GM12878 (cell line): ENCODE measurements at regions not wholly inside any gene's neighbourhood (a gene's known extent, or its start where the extent isn't known, plus 50 kb on each side); places are given as distances from the start of the nearest gene placed in this dataset.

Source experiments
- ATAC-seq: fragments of 200-7000 bp; cut with Tn5 transposase; 3 replicates; pipeline ENCODE4 v1.9.1; 2020; ENCODE audit warnings: mild to moderate bottlenecking, moderate library complexity
- BruUV-seq: library from RNA; stranded (reverse); fragments of 400-500 nt; replicated peaks from 2 replicates; lab custom pipeline; 2021; lab: Mats Ljungman, UMichigan
- CTCF ChIA-PET: fragments of 300-600 bp; sonication (Branson Sonifier 250); formaldehyde crosslinking; extraction: SDS; loops from one replicate; lab custom pipeline; 2021; ENCODE audit warnings: inconsistent platforms; lab: Yijun Ruan, JAX
- POLR2A ChIA-PET: fragments of 350-600 bp; formaldehyde crosslinking; extraction: SDS; loops from one replicate; lab custom pipeline; 2021; ENCODE audit warnings: inconsistent platforms; lab: Charles Lee
- RAD21 ChIA-PET: fragments of 300-600 bp; sonication (Branson Sonifier 250); formaldehyde crosslinking; loops from one replicate; lab custom pipeline; 2023; ENCODE audit warnings: antibody characterized with exemption; ENCODE audit not compliant: unreplicated experiment; lab: Charles Lee
- SMC1A ChIA-PET: fragments of 300-600 bp; sonication (Branson Sonifier 250); formaldehyde crosslinking; loops from one replicate; lab custom pipeline; 2023; ENCODE audit not compliant: unreplicated experiment, uncharacterized antibody; lab: Charles Lee
- DNase-seq: peaks from one replicate; pipeline ENCODE4 v3.0.0-alpha.2; 2011; ENCODE audit warnings: low read depth, low spot score
- FAIRE-seq: peaks from 3 replicates; lab custom pipeline; 2011; peaks lifted over from hg19 to GRCh38; lab: Jason Lieb, UNC
- H2AFZ ChIP-seq: 2 replicates; pipeline ENCODE4 v1.6.0; 2011; ENCODE audit warnings: low read depth, low read length, control low read depth; ENCODE audit not compliant: control insufficient read depth
- H3K27ac ChIP-seq: 2 replicates; pipeline ENCODE4 v1.5.1; 2011; ENCODE audit warnings: control low read depth; ENCODE audit not compliant: control insufficient read depth, insufficient read depth
- H3K27me3 ChIP-seq, 2 experiments: replicated peaks in 1 of 2; 2 replicates each; pipeline versions ENCODE4 v1.6.0 to v1.6.1; 2011; ENCODE audit warnings: low read length in 1 of 2; ENCODE audit not compliant: control insufficient read depth in 2 of 2, insufficient read depth in 2 of 2
- H3K36me3 ChIP-seq, 2 experiments: 2 replicates each; pipeline ENCODE4 v1.5.1; 2011; ENCODE audit warnings: low read length in 1 of 2; ENCODE audit not compliant: control insufficient read depth in 2 of 2, insufficient read depth in 2 of 2
- H3K4me1 ChIP-seq: 2 replicates; pipeline ENCODE4 v1.6.1; 2011; ENCODE audit warnings: mild to moderate bottlenecking, low read length, moderate library complexity, mixed read lengths; ENCODE audit not compliant: control insufficient read depth, insufficient read depth
- H3K4me2 ChIP-seq: 2 replicates; pipeline ENCODE4 v1.6.0; 2011; ENCODE audit warnings: control low read depth; ENCODE audit not compliant: control insufficient read depth, insufficient read depth
- H3K4me3 ChIP-seq: fragments of 200-600 bp; sonication (generic); 2 replicates; pipeline ENCODE4 v1.5.1; 2016
- H3K79me2 ChIP-seq: 2 replicates; pipeline ENCODE4 v1.6.0; 2011; ENCODE audit warnings: low read length; ENCODE audit not compliant: control insufficient read depth, insufficient read depth
- H3K9ac ChIP-seq: 2 replicates; pipeline ENCODE4 v1.8.0; 2011; ENCODE audit warnings: low read length, control low read depth, mixed read lengths; ENCODE audit not compliant: control insufficient read depth, insufficient read depth
- H3K9me3 ChIP-seq: replicated peaks from 3 replicates; pipeline ENCODE4 v1.5.1; 2011; ENCODE audit warnings: mild to moderate bottlenecking, low read length; ENCODE audit not compliant: control insufficient read depth, insufficient read depth
- H4K20me1 ChIP-seq: 2 replicates; pipeline ENCODE4 v1.6.0; 2011; ENCODE audit not compliant: control insufficient read depth, insufficient read depth
- HCFC1 ChIP-seq: fragments of 150-350 bp; IDR thresholded peaks from 2 replicates; pipeline ENCODE4 v1.6.1; 2014; ENCODE audit warnings: low read length
- JUND ChIP-seq: IDR thresholded peaks from 2 replicates; pipeline ENCODE4 v1.6.1; 2012; ENCODE audit warnings: low read depth, mild to moderate bottlenecking, low read length, improper control_type of control experiment, moderate library complexity
- NFYA ChIP-seq: IDR thresholded peaks from 2 replicates; pipeline ENCODE4 v1.6.1; 2011; ENCODE audit warnings: low read depth, mild to moderate bottlenecking, low read length, improper control_type of control experiment, borderline replicate concordance
- REST ChIP-seq: IDR thresholded peaks from 2 replicates; pipeline ENCODE4 v1.6.1; 2012; ENCODE audit warnings: mild to moderate bottlenecking, low read depth, low read length
- RFX5 ChIP-seq: IDR thresholded peaks from 2 replicates; pipeline ENCODE4 v1.6.1; 2011; ENCODE audit warnings: low read depth, low read length, improper control_type of control experiment
- ZBED1 ChIP-seq: IDR thresholded peaks from 2 replicates; pipeline ENCODE4 v1.6.1; 2016; ENCODE audit warnings: borderline replicate concordance
- ZBTB4 ChIP-seq: fragments of 450-650 bp; formaldehyde crosslinking; IDR thresholded peaks from 2 replicates; pipeline ENCODE4 v1.4.0; 2022; ENCODE audit warnings: mild to moderate bottlenecking, moderate library complexity
- WGBS: methylation state at CpG from one replicate; pipeline ENCODE4 v1.1.6; 2016; ENCODE audit warnings: low lambda C conversion rate; ENCODE audit not compliant: insufficient replicate concordance, insufficient coverage; ENCODE audit errors: missing lambda C conversion rate; 5-methylcytosine and 5-hydroxymethylcytosine counted together
- in situ Hi-C: fragments of 300-500 bp; cut with MboI; formaldehyde crosslinking; loops from 9 replicates; pipeline ENCODE4 v1.14.3; 2018; ENCODE audit warnings: mixed read lengths
- intact Hi-C: fragments of 100-400 bp; cut with micrococcal nuclease; formaldehyde crosslinking; loops from one replicate; pipeline ENCODE4 v1.14.2; 2022; ENCODE audit not compliant: unreplicated experiment

GRCh38 chr3:144737281-144737680, 765.7 kb downstream of the DIPK2A start:
- ATAC-seq (no peak), FAIRE-seq (no peak), DNase-seq (no peak)
- ChIA-PET CTCF (no interaction called here), RAD21 (no interaction called here), SMC1A (no interaction called here), POLR2A (no interaction called here)
- no peak overlapping the region for H3K4me2 ChIP-seq
- in situ Hi-C loops (no loop called here), intact Hi-C loops (no loop called here)
- H3K27me3 ChIP-seq: no peaks in the 10 kb centered on the region
- no peaks in the 10 kb centered on the region for H3K36me3 ChIP-seq
- WGBS: 54% methylated on average over 7 of the region's 7 CpGs
- H3K4me1 ChIP-seq: no peaks in the 10 kb centered on the region
- H2AFZ ChIP-seq: no peak overlapping the region
- H3K9ac ChIP-seq: no peak overlapping the region
- H3K9me3 ChIP-seq: no peaks in the 10 kb centered on the region
- no peaks in the 10 kb centered on the region for H3K79me2 ChIP-seq
- no peak overlapping the region for H3K27ac ChIP-seq
- H3K4me3 ChIP-seq: no peak overlapping the region
- BruUV-seq: no TSS peak
- TF ChIP-seq REST: no peak
- TF ChIP-seq ZBED1: no peak
- TF ChIP-seq NFYA: no peak
- no peak for TF ChIP-seq HCFC1
- no peak for TF ChIP-seq RFX5
- TF ChIP-seq JUND: no peak
- no peak for TF ChIP-seq ZBTB4
- H4K20me1 ChIP-seq: no peaks in the 10 kb centered on the region
